ENCODE measurements at regions not wholly inside any gene's neighbourhood (a gene's known extent, or its start where the extent isn't known, plus 50 kb on each side); places are given as distances from the start of the nearest gene placed in this dataset.

GRCh38 chr5:101103874-101104273 lies 200.8 kb upstream of the ST8SIA4 start:
- TF ChIP-seq CTCF (conservative IDR thresholded peaks at IDR 0.05; ENCODE audit: low read length): no peak
- TF ChIP-seq EZH2phosphoT487 (IDR thresholded peaks at IDR 0.05; ENCODE audit: borderline replicate concordance): no peak
